Forelimb muscle (tissue), 1 donor: ENCODE measurements at regions not wholly inside any gene's neighbourhood (a gene's known extent, or its start where the extent isn't known, plus 50 kb on each side); places are given as distances from the start of the nearest gene placed in this dataset.
"Not testable (repeated sequence)": the region's sequence is repeated elsewhere in the genome, so short reads cannot be mapped to it uniquely, and the experiment has no call there.

Experiments
- DNase-seq: peaks from one replicate; pipeline ENCODE4 v3.0.0-alpha.2; 2013; ENCODE audit warnings: low read depth

- no peak for DNase-seq
Observed at GRCh38 chr1:185473186-185473585, 156.1 kb upstream of the IVNS1ABP start.

DNA sequence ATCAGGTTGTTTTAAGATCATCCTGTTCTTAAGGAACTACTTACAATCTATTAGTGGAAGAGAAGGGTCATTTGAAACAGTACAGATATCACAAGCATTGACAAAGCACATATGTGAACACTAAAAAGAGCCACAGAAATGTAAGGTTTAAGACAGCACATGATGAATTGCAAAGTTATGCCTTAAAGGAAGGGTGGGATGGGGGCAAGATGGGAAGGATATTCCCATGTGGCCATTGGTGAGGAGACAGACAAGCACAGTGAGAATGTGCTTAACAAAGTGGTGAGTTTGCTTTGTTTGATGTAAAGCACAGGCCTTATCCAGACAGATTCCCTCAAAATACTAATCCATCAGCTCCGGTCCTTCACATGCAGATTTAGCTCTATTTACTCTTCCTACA lies 151.6 kb upstream of the IVNS1ABP start:
- DNase-seq: no peak

GRCh38 chr1:185467122-185467521 lies 150.1 kb upstream of the IVNS1ABP start:
- no peak for DNase-seq

DNA sequence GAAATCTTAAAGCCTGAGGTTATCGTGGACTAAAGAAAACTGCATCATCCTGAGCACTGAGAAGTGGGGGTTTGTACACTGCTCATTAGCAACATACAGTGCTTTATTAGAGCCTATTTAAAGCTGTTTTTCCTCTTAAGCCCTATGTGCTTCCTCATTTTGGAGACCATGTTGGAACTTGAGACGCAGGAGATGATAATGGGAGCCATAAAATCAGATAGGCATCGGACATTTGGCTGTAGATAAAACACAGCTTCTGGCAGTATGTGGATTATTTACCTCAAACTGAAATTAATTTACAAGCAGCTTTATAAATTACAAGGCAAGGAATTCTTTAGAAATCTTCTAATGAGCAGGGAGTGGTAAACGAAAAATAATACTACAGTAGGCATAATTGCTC lies 147.7 kb upstream of the IVNS1ABP start:
- DNase-seq: no peak

GRCh38 chr1:185463433-185463832 lies 146.4 kb upstream of the IVNS1ABP start:
- no peak for DNase-seq

DNA sequence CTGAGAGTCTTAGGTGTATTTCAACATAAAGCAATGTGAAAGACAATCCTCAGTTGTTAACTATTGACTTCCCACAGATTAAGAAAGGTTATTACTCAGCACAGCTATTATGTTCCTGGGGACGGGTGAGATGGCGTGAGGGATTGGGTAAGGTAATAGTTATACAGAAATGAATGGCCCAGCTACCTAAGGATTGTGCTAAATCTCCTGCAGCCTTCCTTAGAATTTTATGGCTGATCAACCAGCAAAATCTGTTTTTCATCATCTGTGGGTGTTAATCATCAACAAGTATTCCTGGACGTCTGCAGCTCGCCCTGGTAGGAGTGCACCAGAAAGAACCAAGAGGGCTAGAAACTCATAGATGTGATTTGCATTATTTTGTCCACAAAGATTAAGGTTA lies 146.0 kb upstream of the IVNS1ABP start:
- DNase-seq: no peak

GRCh38 chr1:185460723-185461122 lies 143.7 kb upstream of the IVNS1ABP start:
- DNase-seq: not testable (repeated sequence)

- no peak for DNase-seq
Observed at GRCh38 chr1:185459141-185459540, 142.1 kb upstream of the IVNS1ABP start.

- no peak for DNase-seq
Observed at GRCh38 chr1:185458670-185459069, 141.6 kb upstream of the IVNS1ABP start.

DNA sequence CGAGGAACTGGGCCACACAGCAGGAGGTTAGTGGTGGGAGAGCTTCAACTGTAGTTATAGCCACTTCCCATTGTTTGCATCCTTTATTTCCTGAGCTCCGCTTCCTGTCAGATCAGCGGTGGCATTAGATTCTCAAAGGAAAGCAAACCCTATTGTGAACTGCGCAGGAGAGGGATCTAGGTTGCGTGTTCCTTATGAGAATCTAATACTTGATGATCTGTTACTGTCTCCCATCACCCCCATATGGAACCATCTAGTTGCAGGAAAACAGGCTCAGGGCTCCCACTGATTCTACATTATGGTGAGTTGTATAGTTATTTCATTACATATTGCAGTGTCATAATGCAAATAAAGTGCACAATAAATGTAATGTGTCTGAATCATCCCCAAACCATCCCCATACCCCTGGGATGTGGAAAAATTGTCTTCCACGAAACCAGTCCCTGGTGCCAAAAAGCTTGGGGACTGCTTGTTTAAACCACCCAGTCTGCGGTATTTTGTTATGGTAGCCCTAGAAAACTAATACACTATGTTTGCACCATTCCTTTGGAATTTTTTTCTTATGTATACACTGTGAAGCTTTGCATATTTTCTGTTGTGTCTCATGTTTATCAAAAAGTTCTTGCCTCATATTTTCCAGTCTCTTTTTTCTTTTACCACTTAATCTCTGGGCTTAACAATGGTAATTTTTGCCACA lies 136.6 kb upstream of the IVNS1ABP start:
- no peak for DNase-seq

- no peak for DNase-seq
Observed at GRCh38 chr1:185450917-185451316, 133.9 kb upstream of the IVNS1ABP start.

- no peak for DNase-seq
Observed at GRCh38 chr1:185450060-185450788, 133.2 kb upstream of the IVNS1ABP start.

GRCh38 chr1:185449378-185450059 lies 132.5 kb upstream of the IVNS1ABP start:
- no peak for DNase-seq

DNA sequence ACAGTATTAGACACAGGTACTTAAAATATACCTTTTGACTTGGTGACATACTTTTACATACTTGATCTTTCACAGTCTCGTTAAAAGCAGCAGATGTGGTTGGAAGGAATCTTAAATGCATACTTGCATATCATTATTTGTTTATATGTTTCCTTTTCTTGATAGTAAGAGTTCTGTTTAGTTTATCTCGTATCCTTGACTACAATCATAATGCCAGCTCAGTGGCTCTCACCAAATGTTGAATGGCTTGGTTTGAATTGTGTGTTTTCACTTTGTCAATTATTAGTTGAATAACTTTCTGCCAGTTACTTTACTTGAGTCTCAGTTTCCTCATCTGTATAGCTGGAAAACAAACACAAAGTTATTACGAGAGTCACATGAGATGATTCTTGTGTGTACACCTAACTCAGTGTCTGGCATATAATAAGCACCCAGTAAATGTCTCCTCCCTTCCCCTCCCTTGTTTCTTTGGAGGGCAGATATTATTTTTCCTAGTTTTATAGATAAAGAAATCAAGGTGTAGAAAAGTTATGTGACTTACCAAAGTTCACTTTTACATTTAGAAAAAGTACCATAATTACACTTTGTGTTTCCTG lies 131.6 kb upstream of the IVNS1ABP start:
- no peak for DNase-seq

DNA sequence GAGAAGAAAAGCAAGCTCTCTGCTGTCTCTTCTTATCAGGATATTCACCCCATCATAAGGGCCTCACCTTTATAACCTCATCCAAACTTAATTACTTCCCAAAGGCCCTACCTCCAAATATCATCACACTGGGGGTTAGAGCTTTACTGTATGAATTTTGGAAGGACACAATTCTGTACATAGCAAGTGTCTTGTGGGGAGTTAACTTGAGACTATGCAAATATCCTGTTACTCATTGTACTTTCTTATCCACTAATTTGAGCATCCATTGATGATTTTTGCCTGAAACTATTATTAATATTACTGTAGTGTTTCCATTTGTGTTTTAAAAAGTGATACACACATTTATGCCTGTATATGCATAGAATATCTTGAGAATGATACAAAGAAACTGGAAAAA lies 129.1 kb upstream of the IVNS1ABP start:
- DNase-seq: no peak

- DNase-seq: no peak
Observed at GRCh38 chr1:185445594-185445993, 128.6 kb upstream of the IVNS1ABP start.

- DNase-seq: no peak
Observed at GRCh38 chr1:185444676-185445075, 127.6 kb upstream of the IVNS1ABP start.

DNA sequence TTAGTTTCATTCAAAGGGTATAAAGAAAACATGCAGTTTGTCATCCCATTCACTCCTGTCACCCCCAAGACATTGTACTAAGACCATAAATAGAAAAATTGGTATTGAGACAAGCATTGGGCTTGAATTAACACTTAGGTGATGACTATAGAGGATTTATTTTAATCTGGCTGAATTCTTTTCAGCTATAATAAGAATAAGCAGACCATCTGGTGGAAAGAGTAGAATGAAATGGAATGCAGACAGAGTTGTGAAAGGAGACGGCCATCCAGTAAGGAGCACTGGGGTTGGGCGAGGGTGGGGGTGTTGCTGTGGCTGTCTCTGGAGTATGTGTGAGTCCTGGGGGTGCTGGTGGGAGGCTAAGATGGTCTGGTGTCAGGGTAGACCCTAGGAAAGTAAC lies 125.0 kb upstream of the IVNS1ABP start:
- DNase-seq: no peak

DNA sequence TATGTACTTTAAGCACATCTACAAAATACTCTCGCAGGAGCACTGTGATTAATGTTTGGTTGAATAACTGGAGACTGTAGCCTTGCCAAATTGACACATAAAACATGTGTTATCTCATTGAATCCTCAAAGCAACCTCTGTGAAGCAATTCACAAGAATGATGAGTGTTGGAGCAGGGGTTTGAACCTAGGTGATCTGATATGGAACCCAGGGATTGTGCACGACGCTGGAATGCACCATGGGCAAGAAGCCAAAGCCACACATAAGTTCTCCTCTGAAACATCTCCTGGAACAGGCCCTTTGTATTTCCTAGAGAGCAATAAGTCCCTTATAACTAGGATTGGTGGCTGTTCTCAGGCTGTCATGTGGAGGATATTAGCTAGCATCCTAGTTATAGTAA lies 124.6 kb upstream of the IVNS1ABP start:
- no peak for DNase-seq

DNA sequence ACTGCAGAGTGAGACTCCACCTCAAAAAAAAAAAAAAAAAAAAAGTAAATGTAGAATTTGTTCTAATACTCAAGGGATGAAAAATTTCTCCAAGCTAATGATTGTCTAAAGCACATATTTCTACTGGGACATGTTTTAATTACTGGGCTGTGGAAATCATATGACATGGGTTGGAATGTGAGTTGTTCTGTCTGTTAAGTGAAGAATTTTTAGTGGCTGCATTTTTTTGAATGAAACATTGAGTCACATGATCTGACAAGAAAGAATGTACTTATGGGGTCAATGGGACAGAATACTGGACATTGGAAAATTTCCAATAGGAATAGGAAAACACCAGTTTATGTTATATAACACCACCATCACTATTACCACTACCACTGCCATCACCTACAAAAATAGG lies 123.8 kb upstream of the IVNS1ABP start:
- DNase-seq: no peak

DNA sequence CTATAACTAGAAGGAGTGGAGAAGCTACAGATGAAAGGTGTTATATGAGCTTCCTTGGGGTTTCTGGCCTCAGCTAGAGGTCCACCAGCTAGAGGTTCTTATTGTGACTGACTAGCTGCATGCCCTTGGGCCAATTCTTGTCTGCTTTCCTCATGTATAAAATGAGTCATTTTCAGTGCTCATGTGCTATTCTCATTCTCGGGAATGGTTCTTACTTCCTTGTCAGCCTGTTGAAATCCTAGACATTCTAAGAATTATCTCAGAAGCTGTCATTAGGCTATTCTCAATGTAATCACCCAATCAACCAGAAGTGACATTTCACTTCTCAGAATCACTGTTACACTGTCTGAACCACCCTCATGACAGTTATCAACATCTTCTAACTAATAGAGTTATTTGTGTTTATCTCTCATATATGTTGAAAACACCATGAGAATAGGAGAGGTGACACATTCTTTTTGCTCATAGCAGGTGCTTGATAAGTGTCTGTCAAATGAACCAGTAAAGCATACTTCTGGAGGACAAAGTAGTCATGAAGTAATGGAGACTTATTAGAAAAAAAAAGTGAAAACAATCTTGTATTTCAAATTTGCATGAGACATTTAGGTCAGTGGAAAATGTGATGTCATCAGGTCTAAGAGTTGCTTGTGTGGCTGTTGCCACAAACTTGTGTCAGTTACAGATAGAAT lies 122.8 kb upstream of the IVNS1ABP start:
- DNase-seq: no peak

- no peak for DNase-seq
Observed at GRCh38 chr1:185438936-185439335, 121.9 kb upstream of the IVNS1ABP start.
